ENCODE measurements at regions not wholly inside any gene's neighbourhood (a gene's known extent, or its start where the extent isn't known, plus 50 kb on each side); places are given as distances from the start of the nearest gene placed in this dataset.

DNA sequence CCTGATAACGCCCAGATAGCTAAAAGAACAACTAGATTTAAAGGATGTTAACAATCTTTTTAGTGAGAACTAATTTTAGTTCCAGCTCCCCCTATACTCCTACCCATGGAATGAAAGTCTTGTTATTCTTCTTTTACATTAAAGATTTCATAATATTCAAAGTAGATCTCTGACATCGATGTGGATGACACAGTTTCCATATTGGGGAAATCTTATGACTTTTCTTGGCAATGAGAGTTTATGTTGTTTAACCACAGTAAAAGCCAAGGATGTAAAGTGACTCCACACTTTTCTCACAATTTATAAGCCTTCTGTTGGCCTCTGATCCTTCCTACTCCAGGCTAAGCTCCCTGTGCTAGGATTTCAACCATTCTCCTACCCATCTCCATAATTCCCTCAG is 332.6 kb upstream of the KCNMB2 start:
- Histone ChIP-seq H3K27me3 (ENCODE audit: insufficient read depth, low read depth, low read length) (no peaks in the 10 kb centered on the region), H3K27ac (ENCODE audit: low read length) (no peak overlapping the region), H3K9me2 (ENCODE audit: insufficient read depth, low read length) (no peaks in the 10 kb centered on the region), H3K4me2 (ENCODE audit: low read length) (no peak overlapping the region), H4K20me1 (ENCODE audit: insufficient read depth) (no peaks in the 10 kb centered on the region), H3K36me3 (ENCODE audit: insufficient read depth, low read length) (no peaks in the 10 kb centered on the region), H3K9ac (ENCODE audit: low read length) (no peak overlapping the region), H3F3A (ENCODE audit: insufficient read depth, low read length, poor library complexity, severe bottlenecking) (no peaks in the 10 kb centered on the region), H3K4me3 (ENCODE audit: low read length) (no peak overlapping the region), H2AFZ (ENCODE audit: low read depth, low read length) (no peak overlapping the region), H3K79me2 (replicated peaks; ENCODE audit: insufficient read depth, low read length) (no peaks in the 10 kb centered on the region), H3K9me3 (ENCODE audit: low read length) (no peaks in the 10 kb centered on the region)
- TF ChIP-seq EP300 (conservative IDR thresholded peaks at IDR 0.05; ENCODE audit: poor library complexity, severe bottlenecking), result no peak
- no peak for TF ChIP-seq RAD21 (conservative IDR thresholded peaks at IDR 0.05)
- no peak for TF ChIP-seq REST (IDR thresholded peaks at IDR 0.05; ENCODE audit: borderline replicate concordance)
- TF ChIP-seq POLR2AphosphoS5 (IDR thresholded peaks at IDR 0.05), result no peak
- no peak for TF ChIP-seq TAF1 (IDR thresholded peaks at IDR 0.05; ENCODE audit: low read depth)
- TF ChIP-seq, protein P1, sequence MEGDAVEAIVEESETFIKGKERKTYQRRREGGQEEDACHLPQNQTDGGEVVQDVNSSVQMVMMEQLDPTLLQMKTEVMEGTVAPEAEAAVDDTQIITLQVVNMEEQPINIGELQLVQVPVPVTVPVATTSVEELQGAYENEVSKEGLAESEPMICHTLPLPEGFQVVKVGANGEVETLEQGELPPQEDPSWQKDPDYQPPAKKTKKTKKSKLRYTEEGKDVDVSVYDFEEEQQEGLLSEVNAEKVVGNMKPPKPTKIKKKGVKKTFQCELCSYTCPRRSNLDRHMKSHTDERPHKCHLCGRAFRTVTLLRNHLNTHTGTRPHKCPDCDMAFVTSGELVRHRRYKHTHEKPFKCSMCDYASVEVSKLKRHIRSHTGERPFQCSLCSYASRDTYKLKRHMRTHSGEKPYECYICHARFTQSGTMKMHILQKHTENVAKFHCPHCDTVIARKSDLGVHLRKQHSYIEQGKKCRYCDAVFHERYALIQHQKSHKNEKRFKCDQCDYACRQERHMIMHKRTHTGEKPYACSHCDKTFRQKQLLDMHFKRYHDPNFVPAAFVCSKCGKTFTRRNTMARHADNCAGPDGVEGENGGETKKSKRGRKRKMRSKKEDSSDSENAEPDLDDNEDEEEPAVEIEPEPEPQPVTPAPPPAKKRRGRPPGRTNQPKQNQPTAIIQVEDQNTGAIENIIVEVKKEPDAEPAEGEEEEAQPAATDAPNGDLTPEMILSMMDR (IDR thresholded peaks at IDR 0.05; ENCODE audit: poor library complexity, severe bottlenecking), result no peak
- TF ChIP-seq MXI1 (conservative IDR thresholded peaks at IDR 0.05; ENCODE audit: poor library complexity, severe bottlenecking), result no peak
- TF ChIP-seq EZH2 (IDR thresholded peaks at IDR 0.05; ENCODE audit: borderline replicate concordance, insufficient read depth, low read length, poor library complexity, severe bottlenecking), result no peak
- no peak for TF ChIP-seq SMC3 (conservative IDR thresholded peaks at IDR 0.05; ENCODE audit: poor library complexity)

DNA sequence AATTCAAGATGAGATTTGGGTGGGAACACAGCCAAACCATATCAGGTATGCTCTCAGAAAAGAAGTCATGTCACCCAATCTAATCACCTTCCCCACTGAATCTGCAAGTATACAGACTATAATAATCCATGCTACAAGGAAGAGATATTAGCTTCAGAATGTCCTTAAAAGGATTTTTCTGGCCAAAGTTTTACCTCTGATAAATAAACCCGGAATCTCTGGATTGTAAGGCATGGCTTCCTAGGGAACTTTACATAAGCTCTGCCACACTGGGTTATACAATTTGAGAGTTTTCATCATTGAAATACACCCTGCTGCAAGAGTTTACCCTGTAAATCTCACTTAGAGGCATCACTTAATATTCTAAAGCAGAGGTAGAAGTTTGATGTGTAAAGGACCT is 330.5 kb upstream of the KCNMB2 start:
- Histone ChIP-seq H3K79me2 (replicated peaks; ENCODE audit: insufficient read depth, low read length) (no peaks in the 10 kb centered on the region), H3K4me2 (ENCODE audit: low read length) (no peak overlapping the region), H3K9me3 (ENCODE audit: low read length) (no peaks in the 10 kb centered on the region), H4K20me1 (ENCODE audit: insufficient read depth) (no peaks in the 10 kb centered on the region), H2AFZ (ENCODE audit: low read depth, low read length) (no peak overlapping the region), H3K27ac (ENCODE audit: low read length) (no peak overlapping the region), H3K4me3 (ENCODE audit: low read length) (no peak overlapping the region), H3K36me3 (ENCODE audit: insufficient read depth, low read length) (no peaks in the 10 kb centered on the region), H3K9ac (ENCODE audit: low read length) (no peak overlapping the region), H3K9me2 (ENCODE audit: insufficient read depth, low read length) (no peaks in the 10 kb centered on the region), H3K27me3 (ENCODE audit: insufficient read depth, low read depth, low read length) (no peaks in the 10 kb centered on the region), H3F3A (ENCODE audit: insufficient read depth, low read length, poor library complexity, severe bottlenecking) (no peaks in the 10 kb centered on the region)
- TF ChIP-seq EP300 (conservative IDR thresholded peaks at IDR 0.05; ENCODE audit: poor library complexity, severe bottlenecking), result no peak
- no peak for TF ChIP-seq REST (IDR thresholded peaks at IDR 0.05; ENCODE audit: borderline replicate concordance)
- no peak for TF ChIP-seq RAD21 (conservative IDR thresholded peaks at IDR 0.05)
- TF ChIP-seq EZH2 (IDR thresholded peaks at IDR 0.05; ENCODE audit: borderline replicate concordance, insufficient read depth, low read length, poor library complexity, severe bottlenecking), result no peak
- no peak for TF ChIP-seq POLR2AphosphoS5 (IDR thresholded peaks at IDR 0.05)
- no peak for TF ChIP-seq TAF1 (IDR thresholded peaks at IDR 0.05; ENCODE audit: low read depth)
- TF ChIP-seq, protein P1 (IDR thresholded peaks at IDR 0.05; ENCODE audit: poor library complexity, severe bottlenecking), result no peak
- no peak for TF ChIP-seq SMC3 (conservative IDR thresholded peaks at IDR 0.05; ENCODE audit: poor library complexity)
- no peak for TF ChIP-seq MXI1 (conservative IDR thresholded peaks at IDR 0.05; ENCODE audit: poor library complexity, severe bottlenecking)

Measured in neural cell (in vitro differentiated cells).